Skeletal muscle cell (primary cell): ENCODE measurements at regions not wholly inside any gene's neighbourhood (a gene's known extent, or its start where the extent isn't known, plus 50 kb on each side); places are given as distances from the start of the nearest gene placed in this dataset.

Source experiments
- DNase-seq: peaks from one replicate; pipeline ENCODE4 v3.0.0-alpha.2; 2010; ENCODE audit warnings: low read depth
- H3K4me3 ChIP-seq: 2 replicates; pipeline ENCODE4 v1.5.1; 2011; ENCODE audit warnings: low read depth, mild to moderate bottlenecking, control low read depth, low read length, moderate library complexity

- no peak for DNase-seq
- no peak overlapping the region for H3K4me3 ChIP-seq
Measured at GRCh38 chr10:126781450-126782216, 111.1 kb upstream of the C10orf90 start.

- no peak for DNase-seq
- H3K4me3 ChIP-seq = no peak overlapping the region
Measured at GRCh38 chr10:126783806-126784557, 113.5 kb upstream of the C10orf90 start.

GRCh38 chr10:126787201-126787600, 116.7 kb upstream of the C10orf90 start:
- no peak for DNase-seq
- H3K4me3 ChIP-seq = no peak overlapping the region

GRCh38 chr10:126795318-126795717, 109.9 kb upstream of the DOCK1 start:
- DNase-seq = no peak
- no peak overlapping the region for H3K4me3 ChIP-seq

- no peak overlapping the region for H3K4me3 ChIP-seq
- no peak for DNase-seq
Measured at GRCh38 chr10:126798649-126799048, 106.6 kb upstream of the DOCK1 start.

- DNase-seq = no peak
- H3K4me3 ChIP-seq = no peak overlapping the region
Measured at GRCh38 chr10:126803394-126803793, 101.8 kb upstream of the DOCK1 start.

GRCh38 chr10:126804396-126804795, 100.8 kb upstream of the DOCK1 start:
- no peak overlapping the region for H3K4me3 ChIP-seq
- DNase-seq = no peak

- H3K4me3 ChIP-seq = no peak overlapping the region
- DNase-seq = no peak
Measured at GRCh38 chr10:126806498-126806897, 98.7 kb upstream of the DOCK1 start.

- no peak overlapping the region for H3K4me3 ChIP-seq
- no peak for DNase-seq
Measured at GRCh38 chr10:126806991-126807702, 98.1 kb upstream of the DOCK1 start.

GRCh38 chr10:126808103-126808502, 97.1 kb upstream of the DOCK1 start:
- H3K4me3 ChIP-seq = no peak overlapping the region
- DNase-seq = no peak

- DNase-seq = no peak
- no peak overlapping the region for H3K4me3 ChIP-seq
Measured at GRCh38 chr10:126813432-126813831, 91.8 kb upstream of the DOCK1 start.

GRCh38 chr10:126833542-126833941, 71.7 kb upstream of the DOCK1 start:
- no peak overlapping the region for H3K4me3 ChIP-seq

GRCh38 chr10:126836009-126836408, 69.2 kb upstream of the DOCK1 start:
- no peak overlapping the region for H3K4me3 ChIP-seq
- DNase-seq = no peak

More at GRCh38 chr10:126833542-126833941, 71.7 kb upstream of the DOCK1 start:
- DNase-seq = no peak

GRCh38 chr10:126838316-126838715, 66.9 kb upstream of the DOCK1 start:
- H3K4me3 ChIP-seq = no peak overlapping the region
- no peak for DNase-seq

GRCh38 chr10:126839094-126839761, 66.0 kb upstream of the DOCK1 start:
- DNase-seq = no peak
- no peak overlapping the region for H3K4me3 ChIP-seq

GRCh38 chr10:126840576-126841135, 64.6 kb upstream of the DOCK1 start:
- DNase-seq = no peak
- no peak overlapping the region for H3K4me3 ChIP-seq

GRCh38 chr10:126841341-126841895, 63.8 kb upstream of the DOCK1 start:
- no peak overlapping the region for H3K4me3 ChIP-seq
- DNase-seq = no peak

GRCh38 chr10:126842356-126842755, 62.9 kb upstream of the DOCK1 start:
- DNase-seq = no peak
- H3K4me3 ChIP-seq = no peak overlapping the region

GRCh38 chr10:126842836-126843235, 62.4 kb upstream of the DOCK1 start:
- no peak for DNase-seq
- H3K4me3 ChIP-seq = no peak overlapping the region
